ENCODE measurements at regions not wholly inside any gene's neighbourhood (a gene's known extent, or its start where the extent isn't known, plus 50 kb on each side); places are given as distances from the start of the nearest gene placed in this dataset.
"Not testable (repeated sequence)": the region's sequence is repeated elsewhere in the genome, so short reads cannot be mapped to it uniquely, and the experiment has no call there.

- DNase-seq = no peak
These were observed 582.2 kb downstream of the CETN3 start for GRCh38 chr5:89827359-89827758.

- DNase-seq = no peak
These were observed 582.6 kb downstream of the CETN3 start for GRCh38 chr5:89826938-89827337.

- DNase-seq = no peak
These were observed 586.5 kb downstream of the CETN3 start for GRCh38 chr5:89823046-89823445.

- DNase-seq = no peak
These were observed 591.7 kb downstream of the CETN3 start for GRCh38 chr5:89817841-89818240.

- DNase-seq = no peak
These were observed 593.5 kb downstream of the CETN3 start for GRCh38 chr5:89816038-89816437.

GRCh38 chr5:89800735-89801134 lies 608.8 kb downstream of the CETN3 start:
- DNase-seq = not testable (repeated sequence)

- not testable (repeated sequence) for DNase-seq
These were observed 615.1 kb downstream of the CETN3 start for GRCh38 chr5:89794504-89794903.

- not testable (repeated sequence) for DNase-seq
These were observed 629.8 kb downstream of the CETN3 start for GRCh38 chr5:89779734-89780133.

GRCh38 chr5:89777758-89778157 lies 631.8 kb downstream of the CETN3 start:
- no peak for DNase-seq

- no peak for DNase-seq
These were observed 639.6 kb downstream of the CETN3 start for GRCh38 chr5:89769975-89770374.

GRCh38 chr5:89759802-89760201 lies 649.8 kb downstream of the CETN3 start:
- no peak for DNase-seq

- no peak for DNase-seq
These were observed 651.4 kb downstream of the CETN3 start for GRCh38 chr5:89758146-89758545.

GRCh38 chr5:89756955-89757354 lies 652.6 kb downstream of the CETN3 start:
- DNase-seq = no peak

- DNase-seq = no peak
These were observed 654.5 kb downstream of the CETN3 start for GRCh38 chr5:89755024-89755423.

GRCh38 chr5:89735082-89735481 lies 674.5 kb downstream of the CETN3 start:
- no peak for DNase-seq

GRCh38 chr5:89733772-89734171 lies 675.8 kb downstream of the CETN3 start:
- DNase-seq = no peak

GRCh38 chr5:89729623-89730301 lies 679.8 kb downstream of the CETN3 start:
- DNase-seq = no peak

- no peak for DNase-seq
These were observed 680.8 kb downstream of the CETN3 start for GRCh38 chr5:89728750-89729149.

- DNase-seq = no peak
These were observed 681.4 kb downstream of the CETN3 start for GRCh38 chr5:89728134-89728533.

GRCh38 chr5:89724379-89725095 lies 685.0 kb downstream of the CETN3 start:
- no peak for DNase-seq

- DNase-seq = no peak
These were observed 685.6 kb downstream of the CETN3 start for GRCh38 chr5:89723907-89724306.

GRCh38 chr5:89722538-89722937 lies 687.0 kb downstream of the CETN3 start:
- no peak for DNase-seq

- DNase-seq = no peak
These were observed 687.6 kb downstream of the CETN3 start for GRCh38 chr5:89721931-89722330.

GRCh38 chr5:89721353-89721752 lies 688.2 kb downstream of the CETN3 start:
- no peak for DNase-seq

Measured in GOT3 (cell line).